Ovary (tissue), 3 donors: ENCODE measurements at regions not wholly inside any gene's neighbourhood (a gene's known extent, or its start where the extent isn't known, plus 50 kb on each side); places are given as distances from the start of the nearest gene placed in this dataset.

Experiments used
- CTCF ChIP-seq, 3 donors: fragments of 450-650 bp in 2 of 3; fragments of 200-600 bp in 1 of 3; IDR thresholded peaks; one replicate each; pipeline versions ENCODE4 v1.5.1 to v1.8.0; 2016 to 2022; ENCODE audit warnings: antibody characterized with exemption in 3 of 3, mild to moderate bottlenecking in 1 of 3
- EP300 ChIP-seq: sonication (generic); formaldehyde crosslinking; IDR thresholded peaks from one replicate; pipeline ENCODE4 v1.6.1; 2017; ENCODE audit warnings: antibody characterized with exemption
- POLR2A ChIP-seq: fragments of 450-650 bp; IDR thresholded peaks from one replicate; pipeline ENCODE4 v1.6.1; 2017; ENCODE audit warnings: antibody characterized with exemption, mild to moderate bottlenecking, moderate library complexity
- donor health status: DM: no; HTN: no; CAD: no.

GRCh38 chr3:110625201-110625747 is 446.3 kb upstream of the NECTIN3 start:
- TF ChIP-seq CTCF (IDR thresholded peaks at IDR 0.05) (no peak), POLR2A (no peak), EP300 (no peak)
